H1 (cell line): ENCODE measurements at regions not wholly inside any gene's neighbourhood (a gene's known extent, or its start where the extent isn't known, plus 50 kb on each side); places are given as distances from the start of the nearest gene placed in this dataset.

Experiments used
- CTCF ChIA-PET: fragments of 300-600 bp; sonication (Branson Sonifier 250); formaldehyde crosslinking; loops from one replicate; lab custom pipeline; 2021; ENCODE audit not compliant: partially characterized antibody; lab: Charles Lee
- POLR2A ChIA-PET: fragments of 300-600 bp; sonication (Branson Sonifier 250); formaldehyde crosslinking; loops from one replicate; lab custom pipeline; 2021; ENCODE audit warnings: inconsistent platforms; ENCODE audit not compliant: partially characterized antibody; lab: Charles Lee
- DNase-seq, 2 experiments: peaks; one replicate each; pipeline versions ENCODE4 v3.0.0 to v3.0.0-alpha.2; 2010 to 2022; ENCODE audit warnings: low spot score in 2 of 2, low read depth in 1 of 2, mixed read lengths in 1 of 2
- FAIRE-seq: peaks from 2 replicates; lab custom pipeline; 2011; peaks lifted over from hg19 to GRCh38; lab: Jason Lieb, UNC
- H2AFZ ChIP-seq: 2 replicates; pipeline ENCODE4 v1.8.1; 2012; ENCODE audit warnings: low read length, inconsistent platforms
- H2AK5ac ChIP-seq: 2 replicates; pipeline ENCODE4 v1.6.1; 2013; ENCODE audit warnings: low read depth, low read length
- H2BK120ac ChIP-seq: replicated peaks from 2 replicates; pipeline ENCODE3; 2013; ENCODE audit warnings: low read depth, low read length, inconsistent platforms
- H2BK12ac ChIP-seq: 2 replicates; pipeline ENCODE4 v1.6.1; 2013; ENCODE audit warnings: low read depth, low read length
- H2BK15ac ChIP-seq: 2 replicates; pipeline ENCODE4 v1.6.1; 2013; ENCODE audit warnings: low read length
- H2BK20ac ChIP-seq: 2 replicates; pipeline ENCODE4 v1.6.1; 2013; ENCODE audit warnings: low read length
- H2BK5ac ChIP-seq: 2 replicates; pipeline ENCODE4 v1.6.1; 2013; ENCODE audit warnings: low read depth, low read length
- H3K14ac ChIP-seq: 2 replicates; pipeline ENCODE4 v1.6.1; 2013; ENCODE audit warnings: inconsistent platforms; ENCODE audit not compliant: insufficient read length
- H3K18ac ChIP-seq: 2 replicates; pipeline ENCODE4 v1.6.1; 2013; ENCODE audit warnings: low read length; ENCODE audit errors: extremely low read depth
- H3K23ac ChIP-seq: 2 replicates; pipeline ENCODE4 v1.6.1; 2013; ENCODE audit warnings: inconsistent platforms; ENCODE audit not compliant: insufficient read length
- H3K23me2 ChIP-seq: 2 replicates; pipeline ENCODE4 v1.6.1; 2013; ENCODE audit warnings: low read depth, low read length
- H3K27ac ChIP-seq: 2 replicates; pipeline ENCODE4 v1.6.1; 2011; ENCODE audit warnings: low read depth, low read length, inconsistent platforms
- H3K27me3 ChIP-seq, 4 experiments: replicated peaks in 1 of 4; 1 replicate in 1 of 4; 2 replicates in 3 of 4; pipeline versions ENCODE4 v1.6.1 to v1.8.1; 2011 to 2013; ENCODE audit warnings: low read length in 3 of 4, mild to moderate bottlenecking in 3 of 4, inconsistent platforms in 2 of 4, mixed read lengths in 2 of 4, moderate library complexity in 1 of 4; ENCODE audit not compliant: control insufficient read depth in 3 of 4, insufficient read depth in 3 of 4; ENCODE audit errors: extremely low read depth in 1 of 4
- H3K36me3 ChIP-seq, 4 experiments: 2 replicates each; pipeline versions ENCODE4 v1.6.1 to v1.8.1; 2011 to 2013; ENCODE audit warnings: mild to moderate bottlenecking in 4 of 4, low read length in 3 of 4, moderate library complexity in 2 of 4, control low read depth in 1 of 4, inconsistent platforms in 1 of 4; ENCODE audit not compliant: insufficient read depth in 4 of 4, control insufficient read depth in 2 of 4
- H3K4ac ChIP-seq: replicated peaks from 2 replicates; pipeline ENCODE3; 2013; ENCODE audit warnings: low read length, low read depth, mixed read lengths, inconsistent platforms; ENCODE audit not compliant: insufficient read length
- H3K4me1 ChIP-seq, 4 experiments: replicated peaks in 1 of 4; 1 replicate in 1 of 4; 2 replicates in 3 of 4; pipeline versions ENCODE4 v1.6.1 to v1.8.1; 2011 to 2013; ENCODE audit warnings: low read length in 3 of 4, inconsistent platforms in 2 of 4, mixed read lengths in 1 of 4; ENCODE audit not compliant: insufficient read depth in 4 of 4, control insufficient read depth in 3 of 4
- H3K4me2 ChIP-seq, 2 experiments: 2 replicates each; pipeline versions ENCODE4 v1.6.1 to v1.8.1; 2011 to 2013; ENCODE audit warnings: low read depth in 2 of 2, low read length in 2 of 2, control low read depth in 1 of 2, inconsistent platforms in 1 of 2, mild to moderate bottlenecking in 1 of 2; ENCODE audit not compliant: insufficient read depth in 1 of 2
- H3K4me3 ChIP-seq, 4 experiments: fragments of 200-600, 300-600 bp in 1 of 4; sonication (generic), shearing (Covaris generic), sonication (Bioruptor Twin) in 1 of 4; 2 replicates each; pipeline versions ENCODE4 v1.5.1 to v1.8.1; 2011 to 2016; ENCODE audit warnings: low read length in 4 of 4, low read depth in 3 of 4, control low read depth in 2 of 4, inconsistent platforms in 2 of 4, mild to moderate bottlenecking in 2 of 4, mixed read lengths in 1 of 4, moderate library complexity in 1 of 4; ENCODE audit not compliant: insufficient read depth in 2 of 4; ENCODE audit errors: extremely low read depth in 1 of 4
- H3K56ac ChIP-seq: replicated peaks from 2 replicates; pipeline ENCODE3; 2013; ENCODE audit warnings: low read depth, mild to moderate bottlenecking, mixed read lengths, low read length, inconsistent platforms; ENCODE audit not compliant: insufficient read length
- H3K79me1 ChIP-seq: 2 replicates; pipeline ENCODE4 v1.6.1; 2013; ENCODE audit warnings: low read depth, low read length, control low read depth
- H3K79me2 ChIP-seq, 2 experiments: 2 replicates each; pipeline versions ENCODE4 v1.6.1 to v1.8.1; 2012 to 2013; ENCODE audit warnings: low read length in 2 of 2, mild to moderate bottlenecking in 2 of 2, inconsistent platforms in 1 of 2; ENCODE audit not compliant: insufficient read depth in 2 of 2, control insufficient read depth in 1 of 2
- H3K9ac ChIP-seq, 4 experiments: replicated peaks in 1 of 4; 1 replicate in 1 of 4; 2 replicates in 3 of 4; pipeline versions ENCODE4 v1.6.1 to v1.8.1; 2011 to 2013; ENCODE audit warnings: low read depth in 3 of 4, low read length in 3 of 4, control low read depth in 2 of 4, mild to moderate bottlenecking in 2 of 4, moderate library complexity in 2 of 4, inconsistent platforms in 1 of 4; ENCODE audit errors: extremely low read depth in 1 of 4
- H3K9me3 ChIP-seq, 2 experiments: 2 replicates each; pipeline versions ENCODE4 v1.6.1 to v1.8.1; 2012 to 2013; ENCODE audit warnings: mild to moderate bottlenecking in 2 of 2, moderate library complexity in 2 of 2, control low read depth in 1 of 2, inconsistent platforms in 1 of 2, low read depth in 1 of 2, low read length in 1 of 2, mixed read lengths in 1 of 2; ENCODE audit not compliant: insufficient read depth in 2 of 2
- H4K20me1 ChIP-seq, 2 experiments: replicated peaks in 1 of 2; 2 replicates each; pipeline versions ENCODE3 to v1.8.1; 2011 to 2013; ENCODE audit warnings: inconsistent platforms in 2 of 2, low read length in 2 of 2, mild to moderate bottlenecking in 1 of 2; ENCODE audit not compliant: insufficient read depth in 2 of 2, control insufficient read depth in 1 of 2
- H4K5ac ChIP-seq: 2 replicates; pipeline ENCODE4 v1.6.1; 2013; ENCODE audit warnings: low read length, low read depth, mixed read lengths, inconsistent platforms; ENCODE audit not compliant: insufficient read length
- H4K8ac ChIP-seq: 2 replicates; pipeline ENCODE4 v1.8.0; 2013; ENCODE audit warnings: mild to moderate bottlenecking, moderate library complexity, low read length, inconsistent platforms; ENCODE audit not compliant: insufficient read depth; ENCODE audit errors: extremely low read depth
- H4K91ac ChIP-seq: replicated peaks from 2 replicates; pipeline ENCODE3; 2013; ENCODE audit warnings: low read length, mixed read lengths, inconsistent platforms; ENCODE audit not compliant: insufficient read length
- PHF8 ChIP-seq: fragments of 200-600 bp; sonication (generic); conservative IDR thresholded peaks from 2 replicates; pipeline ENCODE4 v1.7.1; 2012; ENCODE audit warnings: low read depth, mild to moderate bottlenecking, inconsistent platforms, low read length, moderate library complexity
- WGBS, 2 experiments: shearing (Covaris generic) in 1 of 2; methylation state at CpG; one replicate each; pipeline versions ENCODE4 v1.1.6 to v1.1.7; 2013 to 2015; ENCODE audit warnings: low lambda C conversion rate in 2 of 2, mixed read lengths in 2 of 2, inconsistent platforms in 1 of 2, low coverage in 1 of 2, missing lambda C conversion rate in 1 of 2; ENCODE audit not compliant: insufficient replicate concordance in 2 of 2, insufficient coverage in 1 of 2, insufficient read length in 1 of 2; ENCODE audit errors: extremely low coverage in 1 of 2, missing lambda C conversion rate in 1 of 2; 5-methylcytosine and 5-hydroxymethylcytosine counted together
- TF ChIP-seq, protein P1 (sequence below): IDR thresholded peaks from 2 replicates; pipeline ENCODE4 v1.6.1; 2012; ENCODE audit warnings: inconsistent platforms

DNA sequence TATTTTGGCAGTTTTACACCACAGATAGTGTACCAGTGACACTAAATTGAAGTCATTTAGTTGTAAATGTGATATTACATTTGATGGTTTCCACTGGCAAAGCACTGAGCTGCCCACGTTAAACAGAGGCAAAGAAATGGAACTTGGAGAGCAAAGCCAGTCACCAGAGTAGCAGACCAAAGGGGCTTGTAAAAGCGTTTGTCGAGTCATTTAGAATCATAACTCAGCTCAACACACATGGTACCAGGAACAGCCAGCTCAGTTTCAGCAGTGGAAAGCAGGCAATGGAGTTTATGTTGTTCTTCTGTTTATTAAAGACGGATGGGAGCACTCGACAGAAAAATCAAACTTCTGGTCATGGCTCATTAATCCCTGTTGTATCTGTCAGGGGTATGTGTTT, 91.2 kb downstream of the POU3F3 start:
- Histone ChIP-seq H4K20me1 (no peaks in the 10 kb centered on the region), H3K27ac (no peak overlapping the region), H2BK12ac (no peak overlapping the region), H3K4me1 (no peaks in the 10 kb centered on the region; a peak in 1 of 7 replicates), H4K5ac (no peak overlapping the region), H4K91ac (no peak overlapping the region), H3K27me3 (peaks cover 0 to 1% (median 0%) of the 10 kb centered on the region in 4 experiments; a peak in 1 of 7 replicates), H4K8ac (no peak overlapping the region), H2AK5ac (no peak overlapping the region), H3K4me3 (no peak overlapping the region), H3K36me3 (no peaks in the 10 kb centered on the region), H3K18ac (no peak overlapping the region), H3K23me2 (no peaks in the 10 kb centered on the region), H2BK15ac (no peak overlapping the region), H2BK5ac (no peak overlapping the region), H2BK120ac (no peak overlapping the region), H2AFZ (no peak overlapping the region), H2BK20ac (no peak overlapping the region), H3K56ac (no peak overlapping the region), H3K23ac (no peak overlapping the region), H3K14ac (no peak overlapping the region), H3K79me2 (no peaks in the 10 kb centered on the region), H3K4me2 (no peak overlapping the region), H3K79me1 (no peaks in the 10 kb centered on the region), H3K9ac (no peak overlapping the region), H3K4ac (no peak overlapping the region), H3K9me3 (no peaks in the 10 kb centered on the region)
- FAIRE-seq, result no peak
- no peak for DNase-seq
- 85% methylated on average over 5 of the region's 5 CpGs; no CpG with 5 or more reads in 1 of the 2 experiments for WGBS, 2 experiments
- TF ChIP-seq, protein P1, sequence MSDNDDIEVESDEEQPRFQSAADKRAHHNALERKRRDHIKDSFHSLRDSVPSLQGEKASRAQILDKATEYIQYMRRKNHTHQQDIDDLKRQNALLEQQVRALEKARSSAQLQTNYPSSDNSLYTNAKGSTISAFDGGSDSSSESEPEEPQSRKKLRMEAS, result no peak
- no peak for TF ChIP-seq PHF8
- ChIA-PET POLR2A (no interaction called here), CTCF (interaction anchor here (0.5 to 6.0 kb wide), 23 partner anchors 9 to 1783 kb away, joined by 3 to 38 read pairs (median 4); partner anchors contain the start of gene POU3F3)
